ENCODE measurements at regions not wholly inside any gene's neighbourhood (a gene's known extent, or its start where the extent isn't known, plus 50 kb on each side); places are given as distances from the start of the nearest gene placed in this dataset.

GRCh38 chr20:24405810-24406209 lies 63.6 kb upstream of the SYNDIG1 start:
- H2AFZ ChIP-seq (ENCODE audit: insufficient read depth, low read length, poor library complexity): no peak overlapping the region
- H2BK120ac ChIP-seq (ENCODE audit: insufficient read depth, low read length, poor library complexity): no peak overlapping the region
- no peak for DNase-seq
- H3K18ac ChIP-seq (ENCODE audit: low read length): no peak overlapping the region
- no peaks in the 10 kb centered on the region for H3K79me2 ChIP-seq (ENCODE audit: control insufficient read depth, insufficient read depth, low read length, poor library complexity)
- no peak overlapping the region for H3K4me3 ChIP-seq (ENCODE audit: low read depth, low read length)
- H3K27me3 ChIP-seq (ENCODE audit: insufficient read depth, low read length): no peaks in the 10 kb centered on the region
- WGBS (ENCODE audit: extremely low coverage, insufficient coverage, insufficient read length): no CpG with 5 or more reads among the region's 2 CpGs
- H2BK12ac ChIP-seq (ENCODE audit: low read length): no peak overlapping the region
- no peak overlapping the region for H3K27ac ChIP-seq (ENCODE audit: low read depth, low read length)
- H2AK5ac ChIP-seq (ENCODE audit: low read length): no peak overlapping the region
- no peak overlapping the region for H3K4me2 ChIP-seq (ENCODE audit: low read length)
- H2BK5ac ChIP-seq (ENCODE audit: low read depth, low read length, poor library complexity): no peak overlapping the region
- H4K12ac ChIP-seq (ENCODE audit: low read depth, low read length): no peak overlapping the region
- no peak overlapping the region for H4K91ac ChIP-seq (ENCODE audit: low read depth, low read length)
- no peak overlapping the region for H3K14ac ChIP-seq (ENCODE audit: low read length)
- H3K4me1 ChIP-seq (ENCODE audit: control insufficient read depth in 1 of 2, insufficient read depth in 2 of 2, low read length in 2 of 2): peaks cover 0 to 2% of the 10 kb centered on the region in 2 experiments
- no peak overlapping the region for H3K9ac ChIP-seq (ENCODE audit: low read length)
- no peak overlapping the region for H4K8ac ChIP-seq (ENCODE audit: low read depth, low read length)
- H3K36me3 ChIP-seq (ENCODE audit: control insufficient read depth in 1 of 2, insufficient read depth in 2 of 2, low read length in 2 of 2): no peaks in the 10 kb centered on the region
- no peaks in the 10 kb centered on the region for H3K79me1 ChIP-seq (ENCODE audit: low read length)
- peaks cover under 1% of the 10 kb centered on the region for H3K9me3 ChIP-seq (ENCODE audit: insufficient read depth, low read depth, low read length)
- H3K23ac ChIP-seq (ENCODE audit: low read length): no peak overlapping the region
- H3K4ac ChIP-seq (ENCODE audit: low read depth, low read length): no peak overlapping the region

- WGBS (ENCODE audit: extremely low coverage, insufficient coverage, insufficient read length): no CpG with 5 or more reads among the region's 1 CpG
- Histone ChIP-seq H2BK5ac (ENCODE audit: low read depth, low read length, poor library complexity) (no peak overlapping the region), H3K14ac (ENCODE audit: low read length) (no peak overlapping the region), H3K79me1 (ENCODE audit: low read length) (no peaks in the 10 kb centered on the region), H4K91ac (ENCODE audit: low read depth, low read length) (no peak overlapping the region), H3K36me3 (ENCODE audit: control insufficient read depth in 1 of 2, insufficient read depth in 2 of 2, low read length in 2 of 2) (no peaks in the 10 kb centered on the region), H2AFZ (ENCODE audit: insufficient read depth, low read length, poor library complexity) (no peak overlapping the region), H3K18ac (ENCODE audit: low read length) (no peak overlapping the region), H3K9me3 (ENCODE audit: insufficient read depth, low read depth, low read length) (no peaks in the 10 kb centered on the region), H4K8ac (ENCODE audit: low read depth, low read length) (no peak overlapping the region), H3K79me2 (ENCODE audit: control insufficient read depth, insufficient read depth, low read length, poor library complexity) (no peaks in the 10 kb centered on the region), H3K27me3 (ENCODE audit: insufficient read depth, low read length) (no peaks in the 10 kb centered on the region), H3K4me2 (ENCODE audit: low read length) (no peak overlapping the region), H2BK120ac (ENCODE audit: insufficient read depth, low read length, poor library complexity) (no peak overlapping the region), H3K9ac (ENCODE audit: low read length) (no peak overlapping the region), H3K4me1 (ENCODE audit: control insufficient read depth in 1 of 2, insufficient read depth in 2 of 2, low read length in 2 of 2) (peaks cover 0 to 2% of the 10 kb centered on the region in 2 experiments), H2AK5ac (ENCODE audit: low read length) (no peak overlapping the region), H2BK12ac (ENCODE audit: low read length) (no peak overlapping the region), H3K4me3 (ENCODE audit: low read depth, low read length) (no peak overlapping the region), H3K27ac (ENCODE audit: low read depth, low read length) (no peak overlapping the region), H3K23ac (ENCODE audit: low read length) (no peak overlapping the region), H3K4ac (ENCODE audit: low read depth, low read length) (no peak overlapping the region), H4K12ac (ENCODE audit: low read depth, low read length) (no peak overlapping the region)
- DNase-seq: no peak
Measured at GRCh38 chr20:24403406-24403805, 66.0 kb upstream of the SYNDIG1 start.

- Histone ChIP-seq H3K9ac (ENCODE audit: low read length) (no peak overlapping the region), H3K23ac (ENCODE audit: low read length) (no peak overlapping the region), H3K4ac (ENCODE audit: low read depth, low read length) (no peak overlapping the region), H2AK5ac (ENCODE audit: low read length) (no peak overlapping the region), H4K12ac (ENCODE audit: low read depth, low read length) (no peak overlapping the region), H3K9me3 (ENCODE audit: insufficient read depth, low read depth, low read length) (no peaks in the 10 kb centered on the region), H3K4me1 (ENCODE audit: control insufficient read depth in 1 of 2, insufficient read depth in 2 of 2, low read length in 2 of 2) (peaks cover 0 to 2% of the 10 kb centered on the region in 2 experiments), H3K27me3 (ENCODE audit: insufficient read depth, low read length) (no peaks in the 10 kb centered on the region), H2BK5ac (ENCODE audit: low read depth, low read length, poor library complexity) (no peak overlapping the region), H3K27ac (ENCODE audit: low read depth, low read length) (no peak overlapping the region), H2AFZ (ENCODE audit: insufficient read depth, low read length, poor library complexity) (no peak overlapping the region), H3K79me1 (ENCODE audit: low read length) (no peaks in the 10 kb centered on the region), H3K14ac (ENCODE audit: low read length) (no peak overlapping the region), H3K36me3 (ENCODE audit: control insufficient read depth in 1 of 2, insufficient read depth in 2 of 2, low read length in 2 of 2) (no peaks in the 10 kb centered on the region), H3K79me2 (ENCODE audit: control insufficient read depth, insufficient read depth, low read length, poor library complexity) (no peaks in the 10 kb centered on the region), H3K4me3 (ENCODE audit: low read depth, low read length) (no peak overlapping the region), H4K8ac (ENCODE audit: low read depth, low read length) (no peak overlapping the region), H4K91ac (ENCODE audit: low read depth, low read length) (no peak overlapping the region), H2BK120ac (ENCODE audit: insufficient read depth, low read length, poor library complexity) (no peak overlapping the region), H3K18ac (ENCODE audit: low read length) (no peak overlapping the region), H3K4me2 (ENCODE audit: low read length) (no peak overlapping the region), H2BK12ac (ENCODE audit: low read length) (no peak overlapping the region)
- WGBS (ENCODE audit: extremely low coverage, insufficient coverage, insufficient read length): no CpG with 5 or more reads among the region's 2 CpGs
- no peak for DNase-seq
Measured at GRCh38 chr20:24402188-24402587, 67.2 kb upstream of the SYNDIG1 start.

GRCh38 chr20:24395151-24395550 lies 74.3 kb upstream of the SYNDIG1 start:
- Histone ChIP-seq H3K23ac (ENCODE audit: low read length) (no peak overlapping the region), H2BK12ac (ENCODE audit: low read length) (no peak overlapping the region), H3K36me3 (ENCODE audit: control insufficient read depth in 1 of 2, insufficient read depth in 2 of 2, low read length in 2 of 2) (no peaks in the 10 kb centered on the region), H3K18ac (ENCODE audit: low read length) (no peak overlapping the region), H3K4me2 (ENCODE audit: low read length) (no peak overlapping the region), H3K79me2 (ENCODE audit: control insufficient read depth, insufficient read depth, low read length, poor library complexity) (no peaks in the 10 kb centered on the region), H3K9ac (ENCODE audit: low read length) (no peak overlapping the region), H2BK120ac (ENCODE audit: insufficient read depth, low read length, poor library complexity) (no peak overlapping the region), H3K4ac (ENCODE audit: low read depth, low read length) (no peak overlapping the region), H3K14ac (ENCODE audit: low read length) (no peak overlapping the region), H3K27ac (ENCODE audit: low read depth, low read length) (no peak overlapping the region), H3K4me3 (ENCODE audit: low read depth, low read length) (no peak overlapping the region), H2AK5ac (ENCODE audit: low read length) (no peak overlapping the region), H4K91ac (ENCODE audit: low read depth, low read length) (no peak overlapping the region), H3K9me3 (ENCODE audit: insufficient read depth, low read depth, low read length) (peaks cover 2% of the 10 kb centered on the region), H3K4me1 (ENCODE audit: control insufficient read depth in 1 of 2, insufficient read depth in 2 of 2, low read length in 2 of 2) (no peaks in the 10 kb centered on the region), H3K27me3 (ENCODE audit: insufficient read depth, low read length) (no peaks in the 10 kb centered on the region), H3K79me1 (ENCODE audit: low read length) (no peaks in the 10 kb centered on the region), H4K8ac (ENCODE audit: low read depth, low read length) (no peak overlapping the region), H2AFZ (ENCODE audit: insufficient read depth, low read length, poor library complexity) (no peak overlapping the region), H2BK5ac (ENCODE audit: low read depth, low read length, poor library complexity) (no peak overlapping the region), H4K12ac (ENCODE audit: low read depth, low read length) (no peak overlapping the region)
- WGBS (ENCODE audit: extremely low coverage, insufficient coverage, insufficient read length): no CpG with 5 or more reads among the region's 7 CpGs
- no peak for DNase-seq

Data from trophoblast cell (in vitro differentiated cells and primary cell).